ENCODE measurements at regions not wholly inside any gene's neighbourhood (a gene's known extent, or its start where the extent isn't known, plus 50 kb on each side); places are given as distances from the start of the nearest gene placed in this dataset.
A peak's percentile ranks its signal among the peaks of the same experiment; 100 is the strongest.

DNA sequence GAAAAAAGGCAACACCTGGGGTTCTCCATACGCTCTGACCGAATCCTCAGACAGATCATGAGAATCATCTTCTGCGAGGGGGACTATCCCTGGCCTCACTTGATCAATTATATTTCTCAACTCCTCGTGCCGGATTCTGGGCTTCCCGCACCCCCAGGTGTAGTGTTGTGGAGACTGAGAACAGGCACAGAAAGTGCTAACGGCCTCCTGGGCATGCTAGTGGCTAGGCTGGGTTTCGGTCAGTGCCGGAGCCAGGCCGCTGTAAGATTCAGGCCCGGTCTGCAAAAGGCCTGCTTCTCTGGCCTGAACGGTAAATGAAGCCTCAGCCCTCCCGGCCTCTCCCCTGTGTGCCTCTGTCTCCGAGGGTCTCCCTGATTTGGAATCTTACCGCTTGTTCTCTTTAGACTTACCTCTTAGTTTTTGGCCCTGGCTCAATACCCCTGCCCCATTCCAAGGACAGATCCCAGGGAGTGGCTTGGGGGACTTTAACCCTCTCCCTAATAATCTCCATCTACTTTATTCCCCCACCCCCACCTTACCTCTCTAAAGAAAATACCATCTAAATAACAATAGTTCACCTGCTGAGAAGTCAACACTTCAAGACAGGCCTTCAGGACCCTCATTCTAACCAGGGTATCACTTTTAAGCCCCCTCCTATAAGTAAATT lies 79.0 kb upstream of the MEDAG start:
- Mint-ChIP-seq H3K27me3 (ENCODE audit: low read depth, unreplicated experiment) (no peaks in the 10 kb centered on the region), H3K4me3 (ENCODE audit: unreplicated experiment) (no peak overlapping the region)

DNA sequence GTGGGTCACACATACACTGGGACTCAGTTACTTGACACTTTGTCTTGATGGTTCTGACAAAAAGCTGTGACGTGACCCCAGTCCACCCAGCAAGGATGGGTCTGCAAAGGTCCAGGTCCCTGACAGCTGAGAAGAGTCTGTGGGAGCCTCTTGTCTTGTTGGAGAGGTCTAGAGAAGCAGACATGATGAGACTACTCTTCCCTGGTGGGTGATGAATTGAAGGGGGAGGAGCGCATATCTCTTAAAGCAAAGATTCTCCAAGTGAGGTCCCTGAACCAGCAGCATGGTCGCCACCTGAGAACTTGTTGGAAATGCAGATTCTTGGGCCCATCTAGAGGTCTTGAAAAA lies 78.5 kb upstream of the MEDAG start:
- no peak for TF ChIP-seq EZH2 (IDR thresholded peaks at IDR 0.05; ENCODE audit: insufficient read depth, low read length)
- TF ChIP-seq, protein P1, sequence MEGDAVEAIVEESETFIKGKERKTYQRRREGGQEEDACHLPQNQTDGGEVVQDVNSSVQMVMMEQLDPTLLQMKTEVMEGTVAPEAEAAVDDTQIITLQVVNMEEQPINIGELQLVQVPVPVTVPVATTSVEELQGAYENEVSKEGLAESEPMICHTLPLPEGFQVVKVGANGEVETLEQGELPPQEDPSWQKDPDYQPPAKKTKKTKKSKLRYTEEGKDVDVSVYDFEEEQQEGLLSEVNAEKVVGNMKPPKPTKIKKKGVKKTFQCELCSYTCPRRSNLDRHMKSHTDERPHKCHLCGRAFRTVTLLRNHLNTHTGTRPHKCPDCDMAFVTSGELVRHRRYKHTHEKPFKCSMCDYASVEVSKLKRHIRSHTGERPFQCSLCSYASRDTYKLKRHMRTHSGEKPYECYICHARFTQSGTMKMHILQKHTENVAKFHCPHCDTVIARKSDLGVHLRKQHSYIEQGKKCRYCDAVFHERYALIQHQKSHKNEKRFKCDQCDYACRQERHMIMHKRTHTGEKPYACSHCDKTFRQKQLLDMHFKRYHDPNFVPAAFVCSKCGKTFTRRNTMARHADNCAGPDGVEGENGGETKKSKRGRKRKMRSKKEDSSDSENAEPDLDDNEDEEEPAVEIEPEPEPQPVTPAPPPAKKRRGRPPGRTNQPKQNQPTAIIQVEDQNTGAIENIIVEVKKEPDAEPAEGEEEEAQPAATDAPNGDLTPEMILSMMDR (IDR thresholded peaks at IDR 0.05; ENCODE audit: insufficient read depth, low read depth, low read length): no peak
- H3K9ac ChIP-seq (ENCODE audit: low read length): no peak overlapping the region
- no peaks in the 10 kb centered on the region for H3K9me3 ChIP-seq (ENCODE audit: insufficient read depth, low read depth, low read length)
- no peaks in the 10 kb centered on the region for H3K27me3 ChIP-seq (ENCODE audit: insufficient read depth, low read length)
- FAIRE-seq: no peak
- no peak overlapping the region for H2AFZ ChIP-seq (ENCODE audit: low read depth, low read length)
- no peak overlapping the region for H3K4me3 ChIP-seq (ENCODE audit: insufficient read depth, low read depth, low read length)
- no peak overlapping the region for H3K4me2 ChIP-seq (ENCODE audit: low read length)
- peaks cover 19% of the 10 kb centered on the region for H3K4me1 Mint-ChIP-seq (ENCODE audit: low read depth, unreplicated experiment)
- H3K9me3 Mint-ChIP-seq (ENCODE audit: unreplicated experiment): no peaks in the 10 kb centered on the region
- no peaks in the 10 kb centered on the region for H4K20me1 ChIP-seq (ENCODE audit: insufficient read depth, low read length)
- H3K4me3 Mint-ChIP-seq (ENCODE audit: unreplicated experiment): no peak overlapping the region
- H3K27ac ChIP-seq (ENCODE audit: low read depth, low read length): no peak overlapping the region
- H3K4me1 ChIP-seq (ENCODE audit: insufficient read depth, low read length): peaks cover 31% of the 10 kb centered on the region
- DNase-seq (ENCODE audit: low read depth): no peak
- no peaks in the 10 kb centered on the region for H3K27me3 Mint-ChIP-seq (ENCODE audit: low read depth, unreplicated experiment)
- no peaks in the 10 kb centered on the region for H3K79me2 ChIP-seq (ENCODE audit: insufficient read depth, low read length)
- no peaks in the 10 kb centered on the region for H3K36me3 ChIP-seq (ENCODE audit: insufficient read depth, low read length)
- no peaks in the 10 kb centered on the region for H3K36me3 Mint-ChIP-seq (ENCODE audit: low read depth, unreplicated experiment)
- no peak overlapping the region for H3K27ac Mint-ChIP-seq (ENCODE audit: unreplicated experiment)

More for the DNA sequence above, 79.0 kb upstream of the MEDAG start:
- Histone ChIP-seq H3K4me2 (ENCODE audit: low read length) (no peak overlapping the region), H3K4me3 (ENCODE audit: insufficient read depth, low read depth, low read length) (no peak overlapping the region), H3K9me3 (ENCODE audit: insufficient read depth, low read depth, low read length) (no peaks in the 10 kb centered on the region), H3K27ac (ENCODE audit: low read depth, low read length) (no peak overlapping the region), H3K9ac (ENCODE audit: low read length) (no peak overlapping the region), H3K79me2 (ENCODE audit: insufficient read depth, low read length) (no peaks in the 10 kb centered on the region), H3K36me3 (ENCODE audit: insufficient read depth, low read length) (no peaks in the 10 kb centered on the region), H2AFZ (ENCODE audit: low read depth, low read length) (no peak overlapping the region), H3K27me3 (ENCODE audit: insufficient read depth, low read length) (no peaks in the 10 kb centered on the region), H3K4me1 (ENCODE audit: insufficient read depth, low read length) (peaks cover 27% of the 10 kb centered on the region), H4K20me1 (ENCODE audit: insufficient read depth, low read length) (no peaks in the 10 kb centered on the region)
- TF ChIP-seq EZH2 (IDR thresholded peaks at IDR 0.05; ENCODE audit: insufficient read depth, low read length): no peak
- TF ChIP-seq, protein P1 (IDR thresholded peaks at IDR 0.05; ENCODE audit: insufficient read depth, low read depth, low read length): no peak
- no peak for DNase-seq (ENCODE audit: low read depth)
- H3K4me1 Mint-ChIP-seq (ENCODE audit: low read depth, unreplicated experiment): peaks cover 19% of the 10 kb centered on the region
- H3K27ac Mint-ChIP-seq (ENCODE audit: unreplicated experiment): no peak overlapping the region
- no peaks in the 10 kb centered on the region for H3K9me3 Mint-ChIP-seq (ENCODE audit: unreplicated experiment)
- FAIRE-seq: no peak
- no peaks in the 10 kb centered on the region for H3K36me3 Mint-ChIP-seq (ENCODE audit: low read depth, unreplicated experiment)

DNA sequence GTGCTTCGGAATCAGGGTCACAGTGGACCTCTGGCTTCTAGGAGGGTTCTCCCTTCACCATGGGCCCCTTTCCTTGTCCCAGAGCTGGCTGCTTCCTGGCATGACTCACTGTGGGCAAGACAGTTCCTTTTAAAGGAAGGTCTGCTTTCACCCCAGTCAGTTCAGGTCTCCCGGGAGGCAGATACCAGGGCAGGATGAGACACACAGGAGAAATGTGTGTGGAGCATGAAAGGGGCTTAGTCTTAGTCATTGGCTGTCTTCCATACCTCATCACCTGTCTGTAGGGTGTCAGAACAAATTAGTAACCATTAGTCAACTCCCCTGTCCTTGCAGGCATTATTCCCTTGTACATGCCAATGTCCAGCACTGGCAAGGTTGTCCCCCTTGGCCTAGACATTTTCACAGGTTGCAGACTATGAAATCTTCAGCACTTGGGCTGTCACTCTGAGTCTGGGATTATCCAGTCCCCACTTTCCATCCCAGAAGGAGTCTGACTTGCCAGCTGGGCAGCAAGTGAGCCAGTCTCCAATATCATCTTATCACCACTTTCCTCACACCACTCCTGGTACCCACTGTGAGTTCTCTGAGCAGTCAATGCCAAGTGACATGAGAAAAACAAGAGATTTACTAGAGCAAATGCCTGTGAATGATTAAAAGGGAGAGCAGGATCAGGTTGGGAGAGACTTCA lies 76.8 kb upstream of the MEDAG start:
- no peak for TF ChIP-seq EZH2 (IDR thresholded peaks at IDR 0.05; ENCODE audit: insufficient read depth, low read length)
- TF ChIP-seq, protein P1 (IDR thresholded peaks at IDR 0.05; ENCODE audit: insufficient read depth, low read depth, low read length): no peak
- Mint-ChIP-seq H3K9me3 (ENCODE audit: unreplicated experiment) (no peaks in the 10 kb centered on the region), H3K27me3 (ENCODE audit: low read depth, unreplicated experiment) (no peaks in the 10 kb centered on the region), H3K36me3 (ENCODE audit: low read depth, unreplicated experiment) (no peaks in the 10 kb centered on the region), H3K4me1 (ENCODE audit: low read depth, unreplicated experiment) (peaks cover 29% of the 10 kb centered on the region), H3K27ac (ENCODE audit: unreplicated experiment) (peak overlapping the region; percentile 63), H3K4me3 (ENCODE audit: unreplicated experiment) (peak overlapping the region; percentile 42)
- peak; percentile 91 for DNase-seq (ENCODE audit: low read depth)
- H4K20me1 ChIP-seq (ENCODE audit: insufficient read depth, low read length): no peaks in the 10 kb centered on the region
- peak; percentile 98 for FAIRE-seq
- H3K27me3 ChIP-seq (ENCODE audit: insufficient read depth, low read length): no peaks in the 10 kb centered on the region
- H3K9ac ChIP-seq (ENCODE audit: low read length): peak overlapping the region; percentile 16
- peak overlapping the region; percentile 66 for H3K27ac ChIP-seq (ENCODE audit: low read depth, low read length)
- H3K4me2 ChIP-seq (ENCODE audit: low read length): peak overlapping the region; percentile 45
- H3K4me3 ChIP-seq (ENCODE audit: insufficient read depth, low read depth, low read length): no peak overlapping the region
- no peaks in the 10 kb centered on the region for H3K36me3 ChIP-seq (ENCODE audit: insufficient read depth, low read length)
- no peak overlapping the region for H2AFZ ChIP-seq (ENCODE audit: low read depth, low read length)
- no peaks in the 10 kb centered on the region for H3K9me3 ChIP-seq (ENCODE audit: insufficient read depth, low read depth, low read length)
- H3K4me1 ChIP-seq (ENCODE audit: insufficient read depth, low read length): peaks cover 47% of the 10 kb centered on the region
- H3K79me2 ChIP-seq (ENCODE audit: insufficient read depth, low read length): no peaks in the 10 kb centered on the region

Data from astrocyte (in vitro differentiated cells and primary cell).